OCI-LY1 (cell line): ENCODE measurements at regions not wholly inside any gene's neighbourhood (a gene's known extent, or its start where the extent isn't known, plus 50 kb on each side); places are given as distances from the start of the nearest gene placed in this dataset.

Experiments
- H2AFZ ChIP-seq: fragments of 200-600 bp; sonication (generic), shearing (Covaris generic); 2 replicates; pipeline ENCODE4 v1.6.0; 2014; ENCODE audit warnings: antibody characterized with exemption, mild to moderate bottlenecking, low read length
- H3F3A ChIP-seq: fragments of 200-600 bp; sonication (generic), shearing (Covaris generic); 2 replicates; pipeline ENCODE4 v1.6.0; 2014; ENCODE audit warnings: mild to moderate bottlenecking, antibody characterized with exemption, low read length, moderate library complexity; ENCODE audit not compliant: insufficient read depth
- H3K27ac ChIP-seq: fragments of 200-600 bp; sonication (generic); 2 replicates; pipeline ENCODE4 v1.5.1; 2014; ENCODE audit warnings: low read length, mixed run types, mild to moderate bottlenecking, low read depth; ENCODE audit not compliant: poor library complexity, severe bottlenecking
- H3K27me3 ChIP-seq: fragments of 200-600 bp; sonication (generic); 2 replicates; pipeline ENCODE4 v1.6.0; 2014; ENCODE audit warnings: antibody characterized with exemption, mild to moderate bottlenecking, low read length, moderate library complexity; ENCODE audit not compliant: insufficient read depth
- H3K36me3 ChIP-seq: fragments of 200-600 bp; sonication (generic); 2 replicates; pipeline ENCODE4 v1.6.1; 2014; ENCODE audit warnings: mild to moderate bottlenecking, antibody characterized with exemption, low read length, moderate library complexity, mixed read lengths; ENCODE audit not compliant: insufficient read depth
- H3K4me1 ChIP-seq: fragments of 200-600 bp; sonication (generic); 2 replicates; pipeline ENCODE4 v1.5.1; 2014; ENCODE audit warnings: mild to moderate bottlenecking, low read length, moderate library complexity; ENCODE audit not compliant: insufficient read depth, severe bottlenecking
- H3K4me2 ChIP-seq: fragments of 200-600 bp; sonication (generic), shearing (Covaris generic); 2 replicates; pipeline ENCODE4 v1.6.1; 2014; ENCODE audit warnings: low read length
- H3K4me3 ChIP-seq: fragments of 200-600 bp; sonication (generic); 2 replicates; pipeline ENCODE4 v1.5.1; 2014; ENCODE audit warnings: low read length, low read depth, mild to moderate bottlenecking, mixed read lengths; ENCODE audit not compliant: poor library complexity, severe bottlenecking
- H3K79me2 ChIP-seq: fragments of 200-600 bp; shearing (Covaris generic); 2 replicates; pipeline ENCODE4 v1.6.1; 2016; ENCODE audit warnings: mixed run types, low read length, mixed read lengths; ENCODE audit not compliant: insufficient read depth
- H3K9ac ChIP-seq: fragments of 200-600 bp; sonication (generic), shearing (Covaris generic); 2 replicates; pipeline ENCODE4 v1.6.1; 2014; ENCODE audit warnings: mild to moderate bottlenecking, low read length, mixed read lengths
- H3K9me2 ChIP-seq: fragments of 200-600 bp; sonication (generic), shearing (Covaris generic); 2 replicates; pipeline ENCODE4 v1.6.1; 2014; ENCODE audit warnings: low read depth, mild to moderate bottlenecking, low read length, mixed read lengths
- H3K9me3 ChIP-seq: fragments of 200-600 bp; shearing (Covaris generic); 2 replicates; pipeline ENCODE4 v1.6.1; 2014; ENCODE audit warnings: low read length, mixed read lengths
- H4K20me1 ChIP-seq: fragments of 200-600 bp; sonication (generic), shearing (Covaris generic); 2 replicates; pipeline ENCODE4 v1.6.0; 2016; ENCODE audit warnings: mild to moderate bottlenecking, low read length; ENCODE audit not compliant: insufficient read depth
- EZH2 ChIP-seq: fragments of 200-600 bp; sonication (generic), shearing (Covaris generic); IDR thresholded peaks from 2 replicates; pipeline ENCODE4 v1.8.0; 2017; ENCODE audit warnings: borderline replicate concordance, mixed run types, mild to moderate bottlenecking, antibody characterized with exemption, low read length, moderate library complexity, mixed read lengths
- TF ChIP-seq, protein P1 (sequence below): fragments of 200-600 bp; sonication (generic), shearing (Covaris generic); IDR thresholded peaks from 2 replicates; pipeline ENCODE4 v1.5.1; 2017; ENCODE audit warnings: mild to moderate bottlenecking, antibody characterized with exemption, low read length, moderate library complexity, mixed read lengths

DNA sequence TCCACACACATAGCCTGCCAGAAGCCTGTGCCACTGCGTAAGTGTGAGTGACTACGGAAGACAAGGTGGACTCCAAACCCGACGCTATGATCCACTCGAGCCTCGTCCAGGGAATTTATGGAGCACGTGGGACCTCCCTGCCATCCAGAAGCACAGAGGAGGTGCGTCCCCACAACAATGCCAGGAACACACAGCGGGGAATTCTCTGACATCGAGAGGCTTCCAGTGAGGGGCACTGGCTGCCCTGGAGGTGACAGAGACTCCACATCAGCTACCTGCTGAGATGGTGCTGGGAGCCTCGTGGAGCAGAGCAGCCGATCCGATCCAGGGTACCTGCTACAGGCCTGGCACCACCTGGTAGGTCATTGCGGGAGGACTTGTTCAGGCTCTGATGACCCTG is 72.2 kb upstream of the INSIG1 start:
- Histone ChIP-seq H3K79me2 (no peaks in the 10 kb centered on the region), H3K4me1 (no peaks in the 10 kb centered on the region), H3K27me3 (peaks cover 25% of the 10 kb centered on the region; the same call in 1 of the 2 replicates), H3K9me2 (no peaks in the 10 kb centered on the region), H3K4me3 (no peak overlapping the region), H3K9ac (no peak overlapping the region), H4K20me1 (no peaks in the 10 kb centered on the region), H3K36me3 (no peaks in the 10 kb centered on the region), H2AFZ (no peak overlapping the region), H3K9me3 (no peaks in the 10 kb centered on the region), H3K27ac (no peak overlapping the region), H3K4me2 (no peak overlapping the region), H3F3A (no peaks in the 10 kb centered on the region)
- TF ChIP-seq EZH2 = no peak
- TF ChIP-seq, protein P1, sequence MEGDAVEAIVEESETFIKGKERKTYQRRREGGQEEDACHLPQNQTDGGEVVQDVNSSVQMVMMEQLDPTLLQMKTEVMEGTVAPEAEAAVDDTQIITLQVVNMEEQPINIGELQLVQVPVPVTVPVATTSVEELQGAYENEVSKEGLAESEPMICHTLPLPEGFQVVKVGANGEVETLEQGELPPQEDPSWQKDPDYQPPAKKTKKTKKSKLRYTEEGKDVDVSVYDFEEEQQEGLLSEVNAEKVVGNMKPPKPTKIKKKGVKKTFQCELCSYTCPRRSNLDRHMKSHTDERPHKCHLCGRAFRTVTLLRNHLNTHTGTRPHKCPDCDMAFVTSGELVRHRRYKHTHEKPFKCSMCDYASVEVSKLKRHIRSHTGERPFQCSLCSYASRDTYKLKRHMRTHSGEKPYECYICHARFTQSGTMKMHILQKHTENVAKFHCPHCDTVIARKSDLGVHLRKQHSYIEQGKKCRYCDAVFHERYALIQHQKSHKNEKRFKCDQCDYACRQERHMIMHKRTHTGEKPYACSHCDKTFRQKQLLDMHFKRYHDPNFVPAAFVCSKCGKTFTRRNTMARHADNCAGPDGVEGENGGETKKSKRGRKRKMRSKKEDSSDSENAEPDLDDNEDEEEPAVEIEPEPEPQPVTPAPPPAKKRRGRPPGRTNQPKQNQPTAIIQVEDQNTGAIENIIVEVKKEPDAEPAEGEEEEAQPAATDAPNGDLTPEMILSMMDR = no peak

DNA sequence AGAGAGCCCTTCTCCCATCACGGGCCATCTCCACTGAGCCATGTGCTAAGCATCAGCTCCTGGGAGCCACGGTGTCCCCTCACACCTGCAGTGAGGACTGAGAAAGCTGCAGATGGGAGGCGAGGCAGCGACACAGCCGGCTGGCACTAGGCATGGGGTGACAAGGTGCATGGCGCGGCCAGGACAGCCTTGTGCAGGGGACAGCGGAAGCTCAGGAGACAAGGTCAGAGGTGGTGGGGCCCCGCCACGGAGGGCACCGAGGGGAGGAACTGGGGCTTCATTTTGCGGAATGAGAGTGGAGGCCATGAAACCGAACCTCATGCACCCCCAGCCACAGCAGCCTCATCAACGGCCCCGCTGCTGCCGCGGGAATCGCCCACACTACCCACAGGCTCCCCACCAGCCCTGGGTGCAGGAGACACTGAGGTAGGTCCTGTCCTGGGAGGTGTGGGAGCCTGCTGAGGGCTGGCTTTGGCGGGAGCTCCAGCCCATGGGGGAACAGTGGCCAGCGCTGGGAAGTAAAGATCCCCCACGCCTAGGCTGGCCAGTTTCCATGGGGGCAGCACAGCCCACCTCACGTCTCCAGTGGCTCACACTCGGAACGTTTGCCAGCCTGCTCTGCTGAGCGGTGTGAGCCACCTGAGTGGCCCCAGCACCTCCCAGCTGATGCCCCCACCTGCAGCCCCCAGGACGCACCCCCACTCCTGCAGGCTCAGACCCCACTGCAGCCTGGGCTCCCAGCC is 71.2 kb upstream of the INSIG1 start:
- no peak for TF ChIP-seq EZH2
- TF ChIP-seq, protein P1 = no peak
- no peak overlapping the region for H3K4me2 ChIP-seq

DNA sequence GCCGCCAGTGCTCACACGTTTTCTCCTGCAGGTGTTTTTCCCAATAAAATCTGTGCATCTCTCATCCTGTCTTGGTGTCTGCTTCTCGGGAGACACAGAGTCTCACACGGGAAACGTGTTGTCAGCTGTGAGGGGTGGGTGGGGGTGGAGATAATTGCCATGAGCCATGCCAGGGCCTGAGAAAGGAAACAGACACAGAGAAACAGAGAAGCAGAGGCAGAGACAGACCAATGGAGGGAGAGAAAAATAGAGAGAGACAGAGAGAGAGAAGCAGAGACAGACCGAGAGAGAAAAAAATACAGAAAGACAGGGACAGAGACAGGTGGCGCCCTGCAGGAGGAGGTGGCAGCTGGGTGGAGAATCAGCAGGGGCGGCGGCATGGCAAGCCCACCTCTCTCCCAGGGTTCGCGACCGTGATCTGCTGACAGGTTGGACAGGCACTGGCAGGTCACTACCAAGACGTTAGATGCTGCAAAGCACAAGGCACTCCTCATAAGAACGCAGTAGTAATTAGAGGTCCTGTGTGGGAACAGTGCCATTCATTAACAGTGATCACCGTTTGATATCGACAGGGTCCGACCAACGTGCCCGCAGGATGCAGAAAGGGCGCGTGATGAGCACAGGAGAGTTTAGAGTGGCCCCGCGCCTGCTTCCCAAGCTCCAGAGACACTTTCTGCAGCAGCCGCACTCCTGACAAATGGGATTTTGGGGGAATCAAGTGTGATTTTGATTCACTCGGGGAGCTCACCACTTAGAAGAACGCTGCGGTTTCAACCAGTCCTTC is 70.5 kb upstream of the INSIG1 start:
- H4K20me1 ChIP-seq = no peaks in the 10 kb centered on the region
- no peaks in the 10 kb centered on the region for H3K9me3 ChIP-seq
- H3K4me1 ChIP-seq = no peaks in the 10 kb centered on the region
- H3K4me3 ChIP-seq = no peak overlapping the region
- H3K9ac ChIP-seq = no peak overlapping the region
- H3K36me3 ChIP-seq = no peaks in the 10 kb centered on the region
- no peak overlapping the region for H3K27ac ChIP-seq
- no peak overlapping the region for H2AFZ ChIP-seq
- H3K9me2 ChIP-seq = no peaks in the 10 kb centered on the region
- no peaks in the 10 kb centered on the region for H3K79me2 ChIP-seq
- H3K4me2 ChIP-seq = no peak overlapping the region
- H3K27me3 ChIP-seq = peaks cover 25% of the 10 kb centered on the region; the same call in 1 of the 2 replicates
- H3F3A ChIP-seq = no peaks in the 10 kb centered on the region
- no peak for TF ChIP-seq EZH2
- TF ChIP-seq, protein P1 = no peak

More for the DNA sequence above, 71.2 kb upstream of the INSIG1 start:
- Histone ChIP-seq H3K79me2 (no peaks in the 10 kb centered on the region), H3K36me3 (no peaks in the 10 kb centered on the region), H2AFZ (no peak overlapping the region), H3K27me3 (peaks cover 21% of the 10 kb centered on the region; the same call in 1 of the 2 replicates), H3K9me3 (no peaks in the 10 kb centered on the region), H3K9ac (no peak overlapping the region), H3K27ac (no peak overlapping the region), H3K4me1 (no peaks in the 10 kb centered on the region), H4K20me1 (no peaks in the 10 kb centered on the region), H3F3A (no peaks in the 10 kb centered on the region), H3K4me3 (no peak overlapping the region), H3K9me2 (no peaks in the 10 kb centered on the region)
